Hepatocyte (in vitro differentiated cells): ENCODE measurements at regions not wholly inside any gene's neighbourhood (a gene's known extent, or its start where the extent isn't known, plus 50 kb on each side); places are given as distances from the start of the nearest gene placed in this dataset.

Experiments
- CTCF ChIP-seq: fragments of 200-600 bp; sonication (generic); IDR thresholded peaks from 2 replicates; pipeline ENCODE4 v1.5.1; 2016; ENCODE audit warnings: antibody characterized with exemption, mild to moderate bottlenecking; ENCODE audit not compliant: poor library complexity
- EZH2 ChIP-seq: fragments of 200-600 bp; sonication (generic); IDR thresholded peaks from 2 replicates; pipeline ENCODE4 v1.6.1; 2016; ENCODE audit warnings: antibody characterized with exemption, mild to moderate bottlenecking, borderline replicate concordance
- EZH2phosphoT487 ChIP-seq: fragments of 200-600 bp; sonication (generic); IDR thresholded peaks from one replicate; pipeline ENCODE4 v1.6.1; 2018; ENCODE audit warnings: antibody characterized with exemption, mild to moderate bottlenecking, low read depth, moderate library complexity; ENCODE audit not compliant: unreplicated experiment, severe bottlenecking

GRCh38 chr10:58985216-58985615 is 191.2 kb upstream of the PHYHIPL start:
- TF ChIP-seq CTCF (no peak), EZH2 (no peak), EZH2phosphoT487 (no peak)
